ENCODE measurements at regions not wholly inside any gene's neighbourhood (a gene's known extent, or its start where the extent isn't known, plus 50 kb on each side); places are given as distances from the start of the nearest gene placed in this dataset.

DNA sequence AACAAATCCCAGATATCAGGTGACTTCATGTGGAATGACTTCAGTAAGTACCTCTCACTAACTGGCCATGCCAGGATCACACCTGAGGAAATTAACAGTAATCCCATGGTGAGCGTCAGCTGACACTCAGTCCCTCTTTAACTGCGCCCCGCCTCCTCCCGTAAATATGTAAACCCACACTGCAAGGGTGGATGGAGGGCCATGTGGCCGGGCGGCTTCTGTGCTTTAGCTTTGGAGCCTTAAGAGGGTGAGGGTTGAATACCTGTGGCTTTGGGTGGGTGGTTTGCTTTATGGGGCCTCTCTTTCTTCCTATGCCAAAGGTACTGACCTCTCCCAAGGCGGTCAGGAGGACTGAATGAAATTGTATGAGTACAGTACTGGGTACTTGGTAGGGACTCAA lies 141.7 kb downstream of the MRM1 start:
- POLR2A ChIA-PET (ENCODE audit: partially characterized antibody) = interaction anchor here (0.7 to 0.9 kb wide), 2 partner anchors 11 to 17 kb away, joined by 4 to 6 read pairs; no protein-coding TSS in a partner anchor
- Histone ChIP-seq H2BK120ac (replicated peaks; ENCODE audit: low read depth, low read length) (no peak overlapping the region), H2AFZ (ENCODE audit: low read length) (no peak overlapping the region), H3K18ac (ENCODE audit: extremely low read depth, low read length) (no peak overlapping the region), H3K23me2 (ENCODE audit: low read depth, low read length) (peaks cover 12% of the 10 kb centered on the region; the same call in 1 of the 2 replicates), H2BK15ac (ENCODE audit: low read length) (no peak overlapping the region), H3K4me2 (ENCODE audit: insufficient read depth in 1 of 2, low read depth in 2 of 2, low read length in 2 of 2) (no peak overlapping the region), H3K4me3 (ENCODE audit: extremely low read depth in 1 of 4, insufficient read depth in 2 of 4, low read depth in 3 of 4, low read length in 4 of 4) (no peak overlapping the region), H2BK5ac (ENCODE audit: low read depth, low read length) (no peak overlapping the region), H3K23ac (ENCODE audit: insufficient read length) (no peak overlapping the region), H3K4ac (replicated peaks; ENCODE audit: insufficient read length, low read depth, low read length) (no peak overlapping the region), H3K27ac (ENCODE audit: low read depth, low read length) (no peak overlapping the region), H2BK20ac (ENCODE audit: low read length) (no peak overlapping the region), H3K4me1 (replicated peaks in 1 of 4; ENCODE audit: control insufficient read depth in 3 of 4, insufficient read depth in 4 of 4, low read length in 3 of 4) (peaks cover 2 to 11% (median 3%) of the 10 kb centered on the region in 4 experiments; a peak in 4 of 7 replicates), H3K9ac (replicated peaks in 1 of 4; ENCODE audit: extremely low read depth in 1 of 4, low read depth in 3 of 4, low read length in 3 of 4) (no peak overlapping the region), H3K14ac (ENCODE audit: insufficient read length) (no peak overlapping the region), H4K8ac (ENCODE audit: extremely low read depth, insufficient read depth, low read length) (no peak overlapping the region), H2BK12ac (ENCODE audit: low read depth, low read length) (no peak overlapping the region), H3K36me3 (ENCODE audit: control insufficient read depth in 2 of 4, insufficient read depth in 4 of 4, low read length in 3 of 4) (no peaks in the 10 kb centered on the region; a peak in 1 of 8 replicates), H4K5ac (ENCODE audit: insufficient read length, low read depth, low read length) (no peak overlapping the region), H2AK5ac (ENCODE audit: low read depth, low read length) (no peak overlapping the region), H3K79me1 (ENCODE audit: low read depth, low read length) (no peaks in the 10 kb centered on the region), H3K9me3 (ENCODE audit: insufficient read depth in 2 of 2, low read depth in 1 of 2, low read length in 1 of 2) (no peaks in the 10 kb centered on the region), H3K56ac (replicated peaks; ENCODE audit: insufficient read length, low read depth, low read length) (no peak overlapping the region), H3K27me3 (replicated peaks in 1 of 4; ENCODE audit: control insufficient read depth in 3 of 4, extremely low read depth in 1 of 4, insufficient read depth in 3 of 4, low read length in 3 of 4) (no peaks in the 10 kb centered on the region; a peak in 1 of 7 replicates), H4K91ac (replicated peaks; ENCODE audit: insufficient read length, low read length) (no peak overlapping the region), H4K20me1 (replicated peaks in 1 of 2; ENCODE audit: control insufficient read depth in 1 of 2, insufficient read depth in 2 of 2, low read length in 2 of 2) (peaks cover 0 to 8% of the 10 kb centered on the region in 2 experiments), H3K79me2 (ENCODE audit: control insufficient read depth in 1 of 2, insufficient read depth in 2 of 2, low read length in 2 of 2) (0 out of 4 replicates have a peak, but pooled peaks cover 0 to 3% of the 10 kb centered on the region in 2 experiments)
- DNase-seq (ENCODE audit: low read depth in 1 of 2, low spot score in 2 of 2) (no peak), FAIRE-seq (no peak)
- TF ChIP-seq CHD1 (IDR thresholded peaks at IDR 0.05; ENCODE audit: low read depth, low read length) (no peak), TCF12 (IDR thresholded peaks at IDR 0.05; ENCODE audit: low read depth, low read length) (no peak), MAX (IDR thresholded peaks at IDR 0.05) (0 out of 2 replicates have a peak, but pooled peaks have one; percentile 7)
- CTCF ChIA-PET (ENCODE audit: partially characterized antibody) = interaction anchor here (0.6 to 2.3 kb wide), 5 partner anchors 12 to 85 kb away, joined by 3 to 9 read pairs (median 5); no protein-coding TSS in a partner anchor
- 81% methylated on average over 7 of the region's 7 CpGs; no CpG with 5 or more reads in 1 of the 2 experiments for WGBS, 2 experiments (ENCODE audit: extremely low coverage in 1 of 2, insufficient coverage in 1 of 2, insufficient read length in 1 of 2, insufficient replicate concordance in 2 of 2, low coverage in 1 of 2, low lambda C conversion rate in 2 of 2, missing lambda C conversion rate in 1 of 2)
